NCI-H146 treated with DMSO at 0.1 percent for 48 hours (cell line): ENCODE measurements at regions not wholly inside any gene's neighbourhood (a gene's known extent, or its start where the extent isn't known, plus 50 kb on each side); places are given as distances from the start of the nearest gene placed in this dataset.
A peak's percentile ranks its signal among the peaks of the same experiment; 100 is the strongest.

Experiments
- DNase-seq: peaks from one replicate; lab custom pipeline; 2025; ENCODE audit not compliant: unreplicated experiment; lab: John Stamatoyannopoulos, UW

GRCh38 chr11:112398798-112399478, 138.3 kb upstream of the PLET1 start:
- DNase-seq: peak; percentile 23

DNA sequence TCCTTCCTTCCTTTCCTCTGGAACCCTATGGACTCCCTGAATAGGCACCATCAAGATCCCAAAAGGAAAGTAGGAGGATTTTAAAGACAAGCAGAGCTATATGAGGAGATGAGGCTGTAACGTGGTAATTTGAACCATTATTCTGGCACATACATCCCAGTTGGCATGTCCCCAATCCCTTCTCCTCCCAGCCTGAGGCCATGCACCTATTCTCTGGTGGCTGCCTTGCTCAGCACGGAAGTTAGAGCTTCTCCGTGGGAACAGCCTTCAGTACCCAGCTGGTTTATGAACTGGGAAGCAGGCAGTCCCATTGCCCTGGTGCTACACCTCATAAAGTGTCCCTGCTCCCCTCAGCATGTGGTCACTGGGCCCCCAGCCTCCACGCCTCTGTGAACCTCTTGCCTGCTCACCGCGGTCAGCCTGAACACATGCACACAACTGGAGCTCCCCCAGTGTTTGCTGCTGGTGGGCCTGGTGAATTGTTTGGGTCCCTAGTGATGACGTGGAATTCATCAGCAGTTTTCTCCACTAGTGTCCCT, 139.9 kb upstream of the PLET1 start:
- no peak for DNase-seq

DNA sequence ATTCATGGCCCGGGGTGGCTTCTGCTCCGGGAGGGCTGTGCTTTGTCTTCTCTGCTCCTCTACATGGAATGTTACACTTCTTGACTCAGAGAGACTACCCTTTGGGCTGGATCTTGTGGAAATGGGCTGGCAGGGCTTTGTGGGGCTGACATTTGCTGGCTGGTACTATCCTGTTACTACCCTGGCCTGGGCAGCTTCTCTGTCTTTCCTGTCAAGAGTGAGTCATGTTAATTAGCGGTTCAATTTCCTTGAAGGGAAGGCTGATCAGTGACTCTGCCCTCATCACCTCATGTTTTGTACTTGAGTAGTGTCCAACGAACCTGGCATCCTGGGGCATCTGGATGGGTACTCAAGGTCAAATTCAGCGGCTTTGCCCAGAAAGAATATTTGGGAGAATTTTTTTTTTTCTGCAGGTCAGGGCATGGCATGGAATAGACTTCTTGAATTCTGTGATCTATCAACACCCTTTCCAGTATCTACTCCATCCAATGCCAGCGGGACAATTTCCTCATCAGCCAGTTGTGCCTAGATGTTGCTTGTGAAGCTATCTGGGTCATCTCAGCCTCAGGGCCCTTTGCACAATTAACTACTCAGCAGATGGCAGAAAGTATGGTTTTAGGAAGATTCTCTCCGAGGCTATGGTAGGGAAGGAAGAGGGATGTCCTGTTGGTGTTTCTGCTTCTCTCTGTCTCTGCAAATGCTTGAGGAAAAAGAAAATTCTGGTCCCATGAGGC, 140.5 kb upstream of the PLET1 start:
- no peak for DNase-seq

GRCh38 chr11:112403432-112403831, 142.8 kb upstream of the PLET1 start:
- DNase-seq: peak; percentile 25

GRCh38 chr11:112404112-112404511, 143.5 kb upstream of the PLET1 start:
- DNase-seq: peak; percentile 94

DNA sequence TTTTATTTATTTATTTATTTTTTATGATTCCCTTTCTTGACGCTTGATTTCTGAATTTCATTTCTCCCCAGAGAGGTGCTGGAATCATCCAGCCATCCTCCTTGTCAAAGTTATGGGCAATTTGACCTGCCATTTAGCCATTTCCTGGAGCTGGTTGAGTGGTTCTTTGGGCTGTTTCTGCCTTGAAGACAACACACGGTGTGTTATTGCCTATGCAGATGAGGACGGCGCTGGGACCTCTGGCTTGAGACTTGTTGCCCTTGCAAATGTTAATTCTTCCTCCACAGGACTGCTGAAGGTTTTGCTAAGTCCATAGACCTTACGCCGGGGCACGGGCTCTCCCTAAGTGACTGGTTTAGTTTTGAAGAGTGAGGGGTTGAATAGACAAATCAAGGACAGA, 147.9 kb upstream of the PLET1 start:
- DNase-seq: no peak

DNA sequence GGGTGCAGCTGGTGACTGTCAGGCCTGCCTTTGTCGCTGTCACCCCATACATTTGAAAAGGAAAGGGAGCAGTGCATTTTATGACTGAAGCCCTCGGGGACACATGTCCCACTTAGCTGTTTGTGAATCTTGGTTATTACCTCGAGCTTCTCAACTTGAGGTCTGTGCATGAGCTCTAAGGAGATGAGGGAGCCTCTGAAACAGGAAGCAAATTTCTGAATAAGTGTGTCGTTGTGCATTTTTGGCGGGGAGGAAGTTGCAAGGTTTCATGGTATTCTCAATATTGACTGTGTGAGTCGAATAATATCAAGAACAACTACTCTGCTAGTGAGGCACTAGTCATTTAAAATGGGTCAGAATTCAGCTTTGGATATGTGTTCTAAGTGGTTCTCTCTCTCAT, 149.7 kb upstream of the PLET1 start:
- no peak for DNase-seq

DNA sequence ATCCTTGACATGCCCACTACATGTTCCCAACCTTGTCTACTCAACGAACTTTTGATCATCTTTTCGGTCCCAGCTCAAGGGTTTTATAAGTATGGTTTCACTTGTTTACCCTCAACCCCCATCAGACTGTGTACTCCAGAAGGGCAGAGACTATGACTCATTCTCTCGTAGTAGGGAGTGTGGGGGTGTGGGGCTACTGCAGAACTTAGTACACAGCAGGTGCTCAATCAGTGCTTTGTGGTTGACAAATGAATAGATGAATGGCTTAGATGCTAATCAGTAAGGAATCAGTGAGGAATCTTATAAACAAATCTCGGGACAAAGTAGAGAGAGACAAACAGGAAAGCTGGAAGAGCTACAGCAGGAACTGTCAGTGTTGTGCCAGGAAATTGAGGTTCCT, 151.7 kb upstream of the PLET1 start:
- DNase-seq: no peak

DNA sequence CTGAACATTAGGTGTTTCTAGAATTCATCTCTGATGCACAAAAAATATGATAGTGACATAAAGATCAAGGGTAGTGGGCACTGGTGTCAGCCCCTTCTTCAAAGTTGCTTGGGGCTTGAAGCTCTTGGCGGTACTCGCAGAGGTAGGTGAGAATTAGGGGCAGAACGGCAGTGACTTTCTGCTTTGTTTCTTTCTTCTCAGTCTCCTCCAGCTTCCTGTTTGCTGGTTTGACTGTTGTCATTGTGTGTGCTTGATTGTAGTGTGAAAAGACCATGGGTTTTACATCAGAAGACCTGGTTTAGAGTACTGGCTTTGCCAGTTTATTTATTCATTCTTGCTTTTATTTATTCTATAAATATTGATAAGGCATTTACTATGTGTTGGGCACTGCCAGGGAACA, 156.7 kb upstream of the PLET1 start:
- DNase-seq: no peak

DNA sequence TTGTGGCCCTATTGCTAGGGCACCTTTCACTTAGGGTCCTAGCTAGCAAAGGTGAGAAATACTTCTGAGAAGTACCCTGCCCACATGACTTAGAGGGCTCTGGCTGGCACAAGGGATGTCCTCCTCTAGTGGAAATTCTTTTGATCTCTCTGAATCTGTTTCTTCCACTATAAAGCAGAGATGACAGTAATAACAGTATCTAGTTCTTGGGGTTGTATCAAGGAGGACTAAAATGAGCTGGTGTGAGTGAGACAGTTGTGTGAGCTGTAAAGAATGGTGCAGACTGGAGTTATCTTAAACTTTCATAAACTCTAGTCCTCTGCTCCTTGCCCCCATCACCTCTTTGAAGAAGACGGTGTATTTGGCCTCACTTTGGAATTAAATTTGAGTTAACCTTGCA, 157.8 kb upstream of the PLET1 start:
- DNase-seq: no peak

GRCh38 chr11:112421879-112422278, 161.2 kb upstream of the PLET1 start:
- DNase-seq: no peak

- DNase-seq: no peak
Observed at GRCh38 chr11:112425121-112425520, 164.5 kb upstream of the PLET1 start.

DNA sequence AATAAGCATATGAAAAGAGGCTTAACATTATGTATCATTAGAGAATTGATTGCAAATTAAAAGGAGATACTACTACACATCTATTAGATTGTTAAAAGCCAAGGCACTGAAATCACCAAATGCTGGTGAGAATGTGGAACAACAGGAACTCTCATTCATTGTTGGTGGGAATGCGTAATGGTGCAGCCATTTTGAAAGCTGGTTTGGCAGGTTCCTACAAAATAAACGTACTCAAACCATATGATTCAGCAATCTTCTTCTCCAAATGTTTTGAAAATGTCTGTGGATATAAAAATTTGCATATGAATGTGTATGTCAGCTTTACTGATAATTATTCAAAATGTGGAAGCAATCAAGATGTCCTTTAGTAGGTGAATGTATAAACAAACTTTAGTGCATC, 176.4 kb upstream of the PLET1 start:
- DNase-seq: no peak

DNA sequence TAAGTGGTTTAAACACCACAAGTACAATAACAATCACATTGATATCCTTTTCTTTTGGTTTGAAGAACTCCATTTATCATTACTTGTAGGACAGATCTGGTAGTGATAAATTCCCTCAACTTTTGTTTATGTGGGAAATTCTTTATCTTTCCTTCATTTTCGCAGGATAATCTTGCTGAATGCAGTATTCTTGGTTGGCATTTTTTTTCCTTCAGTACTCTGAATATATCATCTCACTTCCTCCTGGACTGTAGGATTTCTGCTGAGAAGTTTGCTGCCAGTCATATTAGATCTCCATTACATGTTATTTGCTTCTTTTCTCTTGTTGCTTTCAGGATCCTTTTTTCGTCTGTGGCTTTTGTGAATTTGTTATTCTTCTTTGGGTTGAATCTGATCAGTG, 179.0 kb upstream of the PLET1 start:
- DNase-seq: no peak

GRCh38 chr11:112440518-112440917, 179.9 kb upstream of the PLET1 start:
- DNase-seq: no peak

- DNase-seq: no peak
Observed at GRCh38 chr11:112448168-112448567, 187.5 kb upstream of the PLET1 start.

GRCh38 chr11:112448806-112449205, 188.1 kb upstream of the PLET1 start:
- DNase-seq: no peak

DNA sequence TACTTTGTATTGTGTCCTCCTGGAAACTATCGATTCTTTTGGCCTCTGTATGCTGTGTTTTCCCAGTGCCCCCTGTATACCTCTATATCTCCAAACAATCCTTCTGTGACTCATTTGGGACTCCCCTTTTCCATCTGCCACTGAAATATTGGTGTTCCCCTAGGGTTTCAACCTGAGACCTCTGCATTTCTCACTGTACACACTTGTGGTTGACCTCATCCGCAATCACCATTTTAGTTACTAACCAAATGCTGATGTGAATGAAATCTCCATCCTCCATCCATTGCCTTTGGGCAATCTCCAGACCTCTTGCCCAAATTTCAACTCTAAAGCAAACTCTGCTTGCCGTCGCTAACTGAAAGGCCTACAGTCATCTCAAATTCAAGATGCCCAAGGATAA, 190.6 kb upstream of the PLET1 start:
- DNase-seq: no peak

DNA sequence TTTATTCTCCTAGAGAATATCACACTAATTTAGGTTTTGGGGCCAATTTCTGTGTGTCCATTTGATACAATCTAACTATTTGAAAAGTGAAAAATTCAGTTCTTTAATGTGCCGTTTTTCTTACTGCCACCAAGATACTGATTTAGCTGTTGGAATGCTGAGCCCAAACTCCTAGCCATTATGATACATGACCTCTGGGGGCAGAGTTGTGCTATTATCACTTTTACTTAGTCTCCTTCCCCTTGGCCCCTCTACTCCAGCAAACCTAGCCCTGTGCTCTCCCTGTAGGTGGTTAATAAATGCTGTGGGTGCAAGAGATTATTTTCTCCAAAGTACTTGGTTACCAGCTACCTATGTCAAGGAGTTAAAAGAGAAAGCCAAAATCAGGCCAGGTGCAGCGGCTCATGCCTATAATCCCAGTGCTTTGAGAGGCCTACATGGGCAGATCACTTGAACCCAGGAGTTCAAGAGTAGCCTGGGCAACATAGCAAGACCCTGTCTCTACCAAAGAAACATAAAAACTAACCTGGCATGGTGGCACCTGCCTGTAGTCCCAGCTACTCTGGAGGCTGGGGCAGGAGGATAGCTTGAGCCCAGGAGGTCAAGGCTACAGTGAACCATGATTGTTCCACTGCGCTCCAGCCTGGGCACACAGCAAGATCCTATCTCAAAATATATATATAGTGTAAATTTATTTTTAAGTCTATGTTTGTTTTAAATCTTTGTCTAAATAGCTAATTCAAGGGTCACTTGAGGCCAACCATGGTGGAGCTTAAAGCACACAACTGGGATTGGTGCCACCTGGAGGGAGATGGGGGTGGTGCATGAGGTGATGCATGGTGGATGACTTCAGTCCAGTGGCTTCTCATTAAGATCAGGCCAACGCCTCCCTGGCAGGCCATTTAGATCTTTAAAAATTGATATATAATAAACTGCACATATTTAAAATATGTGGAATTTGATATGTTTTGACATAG, 193.2 kb upstream of the PLET1 start:
- no peak for DNase-seq

GRCh38 chr11:112454841-112455240, 194.2 kb upstream of the PLET1 start:
- no peak for DNase-seq

- no peak for DNase-seq
Observed at GRCh38 chr11:112455791-112456190, 195.1 kb upstream of the PLET1 start.
